DMS 273 (cell line): ENCODE measurements at regions not wholly inside any gene's neighbourhood (a gene's known extent, or its start where the extent isn't known, plus 50 kb on each side); places are given as distances from the start of the nearest gene placed in this dataset.

Source experiments
- DNase-seq: peaks from one replicate; lab custom pipeline; 2025; ENCODE audit not compliant: unreplicated experiment; lab: John Stamatoyannopoulos, UW

DNA sequence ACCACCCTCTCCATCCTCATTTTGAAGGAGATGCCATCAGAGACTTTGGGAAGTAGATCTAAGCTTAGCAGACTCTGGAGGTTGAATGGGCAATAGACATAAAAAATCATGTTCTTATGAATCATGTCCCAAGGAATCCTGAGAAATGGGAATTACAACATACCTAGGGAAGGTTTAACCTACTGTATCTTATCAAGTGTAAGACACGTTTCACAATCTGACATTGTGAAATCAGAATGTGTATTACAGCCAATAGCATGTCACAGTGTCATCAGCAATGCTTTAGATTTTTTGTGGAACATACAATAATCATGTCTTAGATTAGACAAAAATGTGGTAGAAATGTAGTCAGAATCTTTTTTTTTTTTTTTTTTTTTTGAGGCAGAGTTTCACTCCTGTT, 332.4 kb upstream of the TLE3 start:
- DNase-seq: no peak

DNA sequence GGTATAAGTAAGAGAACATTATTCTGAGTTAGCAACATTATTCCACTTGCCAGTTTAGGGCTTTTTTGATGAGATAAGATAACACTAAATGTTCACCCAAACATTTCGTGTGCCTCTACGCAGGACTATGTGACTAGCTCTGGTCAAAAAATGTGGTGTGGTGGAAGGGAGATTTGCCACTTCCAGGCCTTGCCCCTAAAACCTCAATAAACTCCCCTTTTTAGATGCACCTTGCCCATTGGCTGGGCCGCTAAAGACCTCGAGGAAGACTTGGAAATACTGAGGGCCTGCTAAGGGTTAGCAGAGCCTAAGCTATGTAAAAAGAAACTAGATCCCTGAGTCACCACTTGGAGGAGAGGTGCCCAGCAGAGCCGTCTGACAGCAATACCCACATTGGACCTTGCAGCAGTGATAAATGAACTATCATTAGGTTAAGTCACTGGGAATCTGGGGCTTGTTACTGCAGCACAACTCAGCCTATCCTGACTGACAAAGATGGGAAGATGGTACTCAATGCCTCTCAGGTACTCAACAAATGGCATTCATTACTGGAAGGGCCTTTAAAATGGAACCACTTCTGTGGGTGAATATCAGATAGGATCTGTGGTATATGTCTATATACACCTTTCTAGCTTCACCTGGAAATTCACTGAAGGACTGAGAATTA, 331.5 kb upstream of the TLE3 start:
- no peak for DNase-seq

DNA sequence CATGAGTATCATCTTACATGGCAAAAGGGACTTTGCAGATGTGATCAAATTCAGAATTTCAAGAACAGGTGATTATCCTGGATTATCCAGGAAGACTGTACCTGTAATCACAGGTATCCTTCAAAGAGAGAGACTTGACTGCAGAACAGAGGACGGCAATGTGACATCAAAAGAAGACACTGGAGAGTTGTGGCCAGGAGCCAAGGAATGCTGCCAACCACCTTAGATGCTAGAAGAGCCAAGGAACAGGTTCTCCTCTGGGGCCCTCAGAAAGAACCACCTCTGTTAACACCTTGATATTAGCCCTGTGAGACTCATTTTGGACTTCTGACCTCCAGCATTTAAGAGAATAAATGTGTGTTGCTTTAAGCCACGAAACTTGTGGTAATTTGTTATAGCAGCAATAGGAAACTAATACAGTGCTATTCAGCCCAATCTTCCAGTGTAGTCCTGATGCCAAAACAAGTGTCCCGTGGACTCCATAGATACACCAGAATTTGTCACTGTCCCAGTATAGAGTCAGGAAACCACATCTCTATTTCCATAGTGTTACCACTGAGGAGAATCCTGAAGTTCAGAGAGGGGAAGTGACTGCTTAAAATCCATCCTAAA, 330.6 kb upstream of the TLE3 start:
- DNase-seq: no peak

DNA sequence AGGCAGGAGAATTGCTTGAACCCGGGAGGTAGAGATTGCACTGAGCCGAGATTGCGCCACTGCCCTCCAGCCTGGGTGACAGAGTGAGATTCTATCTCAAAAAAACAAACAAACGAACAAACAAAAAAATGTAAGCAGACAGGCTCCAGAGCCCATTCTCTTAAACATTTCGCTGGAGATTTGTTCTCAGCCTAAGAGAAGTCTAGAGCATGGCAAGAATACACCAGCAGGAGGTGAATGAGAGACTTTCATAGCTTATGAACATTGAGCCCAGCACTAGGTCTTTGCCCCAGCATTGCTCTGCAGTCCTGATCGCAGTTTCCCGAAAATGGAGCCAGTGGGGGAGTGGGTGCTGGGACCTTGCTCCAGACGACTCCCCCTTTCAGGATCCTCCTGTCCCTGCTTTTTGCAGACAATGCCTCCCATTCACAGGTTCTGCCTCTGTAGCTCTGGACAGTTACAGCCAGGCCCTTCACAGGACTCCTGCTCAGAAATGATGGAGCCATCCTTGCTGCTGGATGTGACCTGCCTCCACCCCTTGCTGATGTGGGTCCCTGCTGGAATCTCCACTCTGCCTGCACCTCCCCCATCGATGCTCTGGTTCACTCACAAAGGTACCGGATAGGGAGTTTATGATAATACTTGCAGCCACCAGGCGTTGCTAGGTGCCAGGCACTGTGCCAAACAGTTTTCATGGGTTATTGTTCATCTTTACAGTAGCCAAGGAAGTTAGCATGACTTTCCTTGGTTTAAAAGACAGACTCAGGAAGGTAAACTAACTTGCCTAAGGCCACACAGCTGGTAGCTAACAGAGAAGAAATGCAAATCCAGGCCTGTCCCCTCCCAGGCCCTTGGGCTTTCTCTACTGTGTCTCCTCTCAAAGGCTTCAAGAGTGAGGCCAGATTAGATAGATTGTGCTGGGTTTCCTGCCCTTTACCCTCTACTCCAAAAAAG, 329.7 kb upstream of the TLE3 start:
- no peak for DNase-seq

DNA sequence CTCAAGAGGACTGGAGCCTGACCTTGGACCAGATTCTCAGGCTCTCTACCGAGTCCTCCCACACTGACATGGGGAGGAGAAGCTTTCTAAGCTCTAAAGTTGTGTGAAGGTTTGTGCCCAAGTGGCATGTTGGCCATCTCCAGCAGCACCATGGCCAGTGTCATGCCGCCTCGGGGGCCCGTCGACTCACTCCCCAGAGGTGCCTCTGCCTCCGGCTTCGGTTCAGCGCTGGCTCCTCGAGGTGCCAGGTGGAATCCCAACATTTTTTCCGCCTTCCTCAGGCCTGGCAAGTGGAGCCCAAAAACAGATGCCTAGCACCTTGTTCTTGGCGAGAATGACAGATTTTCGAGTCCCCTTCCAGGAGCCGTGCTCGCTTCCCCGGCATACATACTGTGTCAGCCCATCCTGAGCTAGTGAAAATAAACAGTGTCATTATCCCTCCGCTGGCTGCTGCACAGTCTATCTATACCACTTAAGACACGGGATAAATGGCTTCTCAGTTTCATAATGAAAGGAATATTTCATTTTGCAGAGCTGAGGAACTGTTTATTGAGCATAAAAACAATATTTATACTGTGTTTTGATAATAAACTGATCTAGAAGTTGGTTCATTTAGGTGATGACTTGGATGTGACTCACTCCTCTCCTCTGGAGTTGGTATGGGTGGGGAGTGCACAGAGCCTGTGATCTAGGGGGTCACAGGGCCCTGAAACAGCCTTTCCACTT, 328.5 kb upstream of the TLE3 start:
- DNase-seq: no peak

DNA sequence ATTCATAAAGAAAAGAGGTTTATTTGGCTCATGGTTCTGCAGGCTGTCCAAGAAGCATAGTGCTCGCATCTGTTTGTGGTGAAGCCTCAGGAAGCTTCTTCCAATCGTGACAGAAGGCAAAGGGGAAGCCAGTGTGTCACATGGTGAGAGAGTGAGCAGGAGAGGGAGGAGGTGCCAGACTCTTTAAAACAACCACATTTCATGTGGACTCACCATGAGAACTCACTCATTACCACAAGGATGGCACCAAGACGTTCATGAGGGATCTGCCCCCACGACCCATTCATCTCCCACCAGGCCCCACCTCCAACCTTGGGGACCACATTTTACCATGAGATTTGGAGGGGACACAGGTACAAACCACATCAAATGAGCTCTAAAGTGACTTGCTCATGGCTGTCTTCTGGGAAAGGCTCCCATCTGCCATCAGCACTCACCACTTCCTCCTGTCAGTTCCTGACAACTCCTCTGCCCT, 327.3 kb upstream of the TLE3 start:
- no peak for DNase-seq

DNA sequence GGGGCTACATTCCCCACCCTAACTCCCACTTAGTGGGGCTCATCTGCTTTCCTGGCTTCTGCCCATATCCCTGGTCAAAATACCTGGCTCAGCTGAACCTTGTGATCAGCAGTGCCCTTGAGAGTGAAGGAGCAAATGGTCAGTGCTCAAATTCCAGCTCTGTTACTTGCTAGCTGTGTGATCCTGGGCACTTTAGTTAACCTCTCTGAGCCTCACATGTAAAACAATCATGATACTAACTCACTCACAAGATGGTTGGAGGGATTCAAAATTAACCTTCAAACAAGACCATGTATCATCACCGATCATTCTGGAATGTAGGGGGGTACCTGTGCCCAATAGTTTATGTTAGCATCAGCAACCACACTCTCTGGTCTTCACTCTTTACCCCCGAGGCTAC, 325.6 kb upstream of the TLE3 start:
- DNase-seq: no peak

DNA sequence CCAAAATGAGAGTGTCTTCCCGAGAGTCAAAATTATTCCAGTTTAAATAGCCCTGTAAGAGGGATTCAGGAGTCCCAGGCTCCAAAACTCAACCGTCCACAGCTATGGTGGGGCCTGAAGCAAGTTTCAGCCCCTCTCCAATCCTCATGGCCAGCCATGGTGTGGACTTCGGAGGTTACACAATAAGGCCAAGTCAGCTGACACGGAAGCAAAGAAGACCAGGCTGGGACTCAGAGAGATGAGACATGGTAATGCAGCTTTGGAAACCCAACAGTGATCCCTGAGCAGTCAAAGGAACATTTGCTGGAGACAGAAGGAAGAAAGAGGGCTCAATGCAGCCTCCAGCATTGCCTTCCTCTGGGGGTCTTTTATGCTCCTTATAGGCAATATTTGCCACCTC, 324.6 kb upstream of the TLE3 start:
- DNase-seq: no peak

DNA sequence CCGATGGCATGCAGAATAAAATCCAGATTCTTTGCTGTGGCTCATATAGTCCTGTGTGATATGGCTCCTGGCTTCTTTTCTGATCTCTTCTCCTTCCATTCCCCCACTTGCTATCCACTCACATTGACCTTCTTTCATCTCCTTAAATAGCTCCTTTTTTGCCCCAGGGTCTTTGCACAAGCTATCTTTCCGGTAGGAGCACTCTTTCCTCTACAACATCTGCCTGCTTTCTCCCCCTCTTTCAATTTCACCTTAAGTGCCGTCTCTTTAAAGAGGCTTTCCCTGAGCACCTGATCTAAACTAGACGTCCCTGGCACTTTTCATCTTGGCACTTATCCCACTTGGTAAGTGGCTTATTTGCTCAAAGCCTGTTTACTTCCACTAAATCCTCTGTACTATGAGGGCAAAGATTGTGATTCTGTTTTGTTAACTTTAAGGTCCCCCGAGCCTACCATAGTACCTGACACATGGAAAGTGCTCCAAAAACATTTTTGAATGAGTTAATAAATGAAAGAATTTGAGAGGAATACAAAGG, 323.3 kb upstream of the TLE3 start:
- DNase-seq: no peak

DNA sequence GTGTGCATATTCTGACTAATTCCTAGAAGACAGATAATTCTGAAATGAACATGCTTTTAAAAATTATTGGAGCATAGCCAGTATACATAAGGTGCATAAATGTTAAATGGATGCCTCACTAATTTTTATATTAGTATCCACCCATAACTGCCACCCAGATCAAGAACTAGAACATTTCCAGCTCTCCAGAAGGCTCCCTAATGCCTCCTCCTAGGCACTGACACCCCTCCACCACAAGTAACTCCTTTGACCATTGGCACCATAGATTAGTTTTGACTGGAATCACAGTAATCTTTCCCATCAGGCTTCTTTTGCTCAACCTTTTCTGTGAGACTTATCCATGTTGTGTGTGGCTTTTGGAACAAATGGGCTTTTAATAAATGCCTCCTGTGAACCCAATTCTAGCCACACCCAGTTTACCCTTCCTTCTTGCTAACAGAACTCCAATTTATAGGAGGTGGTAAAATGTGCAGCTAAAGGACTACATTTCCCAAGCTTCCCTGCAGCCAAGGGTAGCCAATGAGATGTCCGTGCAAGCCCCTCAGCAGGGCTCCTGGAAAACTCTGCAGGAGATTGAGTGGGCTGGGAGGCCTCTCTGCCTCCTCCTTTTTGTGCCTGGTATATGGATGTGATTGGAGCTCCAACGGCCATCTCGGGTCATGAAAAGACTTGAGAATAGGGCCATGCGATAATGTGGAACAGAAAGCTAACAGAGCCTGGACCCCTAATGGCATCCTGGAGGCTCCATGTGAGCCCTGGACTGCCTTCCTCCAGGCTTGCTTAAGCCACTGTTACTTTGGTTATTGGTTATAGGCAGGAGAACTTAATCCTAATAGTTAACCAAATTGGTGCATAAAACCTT, 322.6 kb upstream of the TLE3 start:
- peak; percentile 26 for DNase-seq

DNA sequence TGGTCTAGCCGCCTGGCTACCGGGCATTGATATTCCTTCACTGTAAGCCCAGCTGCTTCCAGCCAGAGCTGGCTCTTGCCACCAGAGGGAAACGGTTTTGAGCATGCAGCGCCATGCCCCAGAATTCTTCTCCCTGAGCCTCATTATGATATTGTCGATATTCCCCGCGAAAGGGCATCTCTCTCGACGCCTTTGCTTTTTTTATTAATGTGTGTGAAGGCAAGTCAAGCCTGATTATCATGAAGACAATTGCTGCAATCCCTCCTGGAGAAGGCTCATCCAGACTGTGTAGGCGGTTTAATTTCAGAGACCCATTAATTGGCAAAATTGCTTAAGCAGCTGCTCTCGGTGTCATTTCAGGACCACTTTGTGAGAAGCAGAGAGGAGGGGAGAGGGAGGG, 321.2 kb upstream of the TLE3 start:
- DNase-seq: peak; percentile 43

DNA sequence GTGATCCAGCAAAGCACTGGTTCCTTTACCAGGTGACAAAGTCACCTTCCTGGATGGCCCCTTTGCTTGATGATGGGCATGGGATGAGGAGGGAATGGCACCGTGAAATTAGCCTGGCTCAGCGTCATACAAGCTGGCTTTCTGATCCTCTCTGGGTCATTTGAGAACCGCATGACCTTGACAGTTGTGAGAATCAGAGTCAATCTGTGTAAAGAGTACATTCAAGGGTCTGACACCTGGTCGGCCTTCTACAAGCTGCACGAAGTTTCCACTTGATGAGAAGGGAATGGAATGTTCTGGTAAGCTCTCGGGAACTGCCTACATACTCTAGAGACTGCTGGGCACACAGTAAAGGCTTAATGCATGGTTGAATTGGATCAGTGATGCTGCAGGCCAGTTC, 319.8 kb upstream of the TLE3 start:
- DNase-seq: no peak

DNA sequence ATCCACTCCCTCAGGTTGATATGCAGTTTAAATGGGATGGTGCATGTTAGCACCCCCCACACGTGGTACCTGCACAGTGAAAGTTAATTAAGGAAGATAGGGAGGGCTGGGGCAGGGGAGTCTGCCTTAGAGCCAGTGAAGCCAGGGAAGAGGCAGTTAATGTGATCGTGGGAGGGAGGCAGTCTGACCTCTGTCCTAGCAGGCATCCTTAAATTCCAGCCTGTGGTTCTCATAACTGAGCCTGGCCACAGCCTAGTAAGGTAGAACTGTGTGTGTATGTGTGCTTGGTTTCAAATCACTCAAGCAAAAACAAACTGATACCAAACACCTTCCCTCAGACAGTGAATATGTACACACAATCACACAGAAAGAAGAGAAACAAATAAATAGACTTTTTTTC, 319.1 kb upstream of the TLE3 start:
- no peak for DNase-seq

DNA sequence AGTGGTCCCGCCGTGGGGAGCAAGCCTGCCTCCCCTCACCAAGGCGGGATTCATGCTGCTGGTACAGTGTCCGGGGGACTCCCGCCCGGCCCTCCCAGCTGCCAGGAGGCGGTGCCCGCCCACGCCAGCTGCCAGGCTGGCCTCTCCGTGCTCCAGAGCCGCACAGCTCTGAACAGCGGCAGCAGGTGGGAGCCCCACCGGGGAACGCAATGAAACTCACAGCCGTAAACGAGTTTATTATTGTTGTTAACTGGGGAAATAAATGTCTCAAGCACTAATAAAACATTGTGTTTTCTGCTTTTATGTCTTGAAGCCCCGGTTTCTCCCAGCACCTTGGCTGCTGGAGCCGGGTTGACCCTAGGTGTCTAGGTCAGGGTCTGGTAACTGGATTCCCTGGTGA, 317.7 kb upstream of the TLE3 start:
- DNase-seq: peak; percentile 82

DNA sequence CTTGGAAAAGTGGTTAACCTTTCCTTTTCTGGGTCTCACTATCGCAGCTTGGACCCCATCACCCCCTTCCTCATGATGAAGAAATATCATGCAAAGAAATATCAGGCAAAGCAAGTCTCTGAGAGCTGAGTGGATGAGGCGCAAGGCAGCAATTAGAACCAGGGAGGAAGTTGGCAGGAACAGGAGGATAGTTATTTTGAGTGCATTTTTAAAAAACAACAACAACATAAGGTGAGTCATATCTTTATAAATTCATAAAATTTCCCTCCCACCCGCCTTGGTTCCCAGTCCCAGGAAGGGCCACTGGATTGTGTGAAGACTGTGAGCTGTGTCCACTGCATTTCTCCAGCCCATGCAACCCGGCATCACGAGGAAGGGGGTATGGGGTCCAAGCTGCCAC, 316.9 kb upstream of the TLE3 start:
- DNase-seq: no peak

DNA sequence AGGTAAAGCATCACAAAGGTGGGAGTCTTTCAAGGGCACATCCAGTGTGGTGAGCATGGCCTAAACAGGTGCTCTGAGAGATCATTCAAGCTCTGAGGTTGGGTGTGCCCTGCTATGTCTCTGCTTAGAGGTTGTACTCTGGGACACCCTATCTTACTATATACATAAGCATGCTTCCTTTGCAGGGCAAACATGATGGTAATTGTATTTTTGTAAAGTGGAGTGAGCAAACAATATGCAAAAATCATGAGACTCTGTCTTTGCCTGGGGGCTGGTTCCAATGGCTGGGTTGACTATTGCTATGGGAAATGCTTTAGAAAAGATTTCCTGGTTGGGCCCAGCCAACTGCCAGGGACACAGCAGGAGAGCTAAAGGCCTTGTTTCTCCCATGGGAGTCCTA, 315.1 kb upstream of the TLE3 start:
- DNase-seq: no peak

DNA sequence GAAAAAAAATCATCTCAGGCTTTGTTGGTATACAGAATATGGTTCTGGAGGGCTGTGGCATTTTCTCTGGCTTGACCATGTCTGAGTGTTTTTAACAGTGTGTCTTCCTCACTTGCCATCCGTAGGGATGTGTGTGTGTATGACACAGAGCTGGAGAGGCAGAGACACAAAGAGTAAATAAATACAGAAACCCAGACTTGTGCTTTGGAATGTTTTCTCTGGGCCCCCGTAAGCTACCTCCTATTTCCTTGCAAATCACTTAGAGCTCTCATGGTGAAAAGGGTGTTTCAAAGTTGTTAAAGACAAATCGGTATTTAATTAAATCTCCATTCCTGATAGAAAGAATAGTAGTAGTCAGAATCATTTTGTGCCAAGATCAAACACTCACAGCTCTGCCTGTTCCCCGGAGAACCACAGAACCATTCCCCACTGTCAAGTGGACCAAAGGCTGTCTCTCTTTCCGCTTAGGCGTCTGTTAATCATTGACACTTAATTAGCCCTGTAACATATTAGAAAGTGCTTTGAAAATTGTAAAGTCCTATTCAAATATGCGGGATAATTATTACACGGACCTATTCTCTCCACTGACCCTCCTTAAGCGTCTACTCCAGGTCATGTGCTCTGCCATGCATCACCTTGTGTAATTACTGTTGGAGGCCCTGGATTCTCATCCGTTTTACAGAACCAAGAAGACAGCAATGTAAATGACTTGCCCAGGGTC, 313.6 kb upstream of the TLE3 start:
- no peak for DNase-seq

DNA sequence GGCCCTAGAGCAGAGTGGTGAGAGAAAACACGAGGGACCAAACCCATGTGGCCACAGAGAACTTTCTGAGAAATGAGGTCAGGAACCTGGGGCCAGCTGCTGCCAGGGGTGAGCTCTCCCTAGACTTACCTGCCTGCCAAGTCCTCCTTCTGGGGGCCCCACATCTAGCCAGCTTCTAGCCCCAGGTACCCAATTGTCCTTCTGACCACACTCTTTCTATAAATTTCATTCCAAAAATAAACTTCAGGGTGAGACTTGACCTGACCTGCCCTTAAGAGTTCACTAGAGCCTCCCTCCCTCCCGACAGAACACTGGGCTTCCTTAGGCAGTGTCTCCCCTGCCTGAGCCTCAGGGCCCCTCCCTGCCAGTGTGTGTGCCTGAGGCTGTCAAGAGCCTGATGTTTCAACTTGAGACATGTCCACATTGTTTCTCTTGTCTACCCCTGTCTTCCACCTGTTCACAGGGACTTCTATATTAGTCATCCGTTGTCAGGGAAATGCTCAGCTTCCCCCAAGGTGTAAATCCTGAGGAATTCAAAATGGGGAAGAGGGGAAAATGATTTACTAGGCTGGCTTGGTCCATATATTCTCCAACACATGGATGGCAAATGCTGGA, 312.8 kb upstream of the TLE3 start:
- no peak for DNase-seq

DNA sequence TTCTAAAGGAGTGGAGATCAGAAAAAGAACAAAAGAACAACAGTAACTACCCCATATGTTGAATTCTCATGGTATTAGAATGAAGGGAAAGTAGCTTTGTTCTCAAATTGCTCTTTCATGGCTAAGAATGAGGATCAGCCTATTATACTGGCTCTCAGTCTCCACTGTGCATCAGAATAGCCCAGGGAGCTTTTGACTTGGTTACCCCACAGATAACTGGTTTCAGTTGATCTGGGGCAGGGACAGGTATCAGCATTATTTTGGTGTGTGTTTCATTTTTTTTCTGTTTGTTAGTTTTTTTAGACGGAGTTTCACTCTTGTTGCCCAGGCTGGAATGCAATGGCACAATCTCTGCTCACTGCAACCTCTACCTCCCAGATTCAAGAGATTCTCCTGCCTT, 311.7 kb upstream of the TLE3 start:
- no peak for DNase-seq
